ENCODE measurements at regions not wholly inside any gene's neighbourhood (a gene's known extent, or its start where the extent isn't known, plus 50 kb on each side); places are given as distances from the start of the nearest gene placed in this dataset.

GRCh38 chr5:171606414-171607024, 179.1 kb upstream of the SMIM23 start:
- BruUV-seq (replicated peaks), result no TSS peak
- CTCF ChIA-PET, result no interaction called here
- Histone ChIP-seq H3K36me3 (ENCODE audit: insufficient read depth, low read length, poor library complexity, severe bottlenecking) (no peaks in the 10 kb centered on the region), H3K9me3 (ENCODE audit: low read depth, low read length, poor library complexity, severe bottlenecking) (no peaks in the 10 kb centered on the region), H3K4me1 (ENCODE audit: insufficient read depth, low read length, poor library complexity, severe bottlenecking) (no peaks in the 10 kb centered on the region), H3K4me3 (ENCODE audit: low read depth, low read length, poor library complexity, severe bottlenecking) (no peak overlapping the region), H3K27ac (ENCODE audit: low read depth, low read length, poor library complexity, severe bottlenecking) (no peak overlapping the region), H3K27me3 (replicated peaks; ENCODE audit: insufficient read depth, low read depth, low read length, poor library complexity) (no peaks in the 10 kb centered on the region)
- peak; percentile 19 for DNase-seq (ENCODE audit: low spot score)
- TF ChIP-seq, protein P1, sequence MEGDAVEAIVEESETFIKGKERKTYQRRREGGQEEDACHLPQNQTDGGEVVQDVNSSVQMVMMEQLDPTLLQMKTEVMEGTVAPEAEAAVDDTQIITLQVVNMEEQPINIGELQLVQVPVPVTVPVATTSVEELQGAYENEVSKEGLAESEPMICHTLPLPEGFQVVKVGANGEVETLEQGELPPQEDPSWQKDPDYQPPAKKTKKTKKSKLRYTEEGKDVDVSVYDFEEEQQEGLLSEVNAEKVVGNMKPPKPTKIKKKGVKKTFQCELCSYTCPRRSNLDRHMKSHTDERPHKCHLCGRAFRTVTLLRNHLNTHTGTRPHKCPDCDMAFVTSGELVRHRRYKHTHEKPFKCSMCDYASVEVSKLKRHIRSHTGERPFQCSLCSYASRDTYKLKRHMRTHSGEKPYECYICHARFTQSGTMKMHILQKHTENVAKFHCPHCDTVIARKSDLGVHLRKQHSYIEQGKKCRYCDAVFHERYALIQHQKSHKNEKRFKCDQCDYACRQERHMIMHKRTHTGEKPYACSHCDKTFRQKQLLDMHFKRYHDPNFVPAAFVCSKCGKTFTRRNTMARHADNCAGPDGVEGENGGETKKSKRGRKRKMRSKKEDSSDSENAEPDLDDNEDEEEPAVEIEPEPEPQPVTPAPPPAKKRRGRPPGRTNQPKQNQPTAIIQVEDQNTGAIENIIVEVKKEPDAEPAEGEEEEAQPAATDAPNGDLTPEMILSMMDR (conservative IDR thresholded peaks at IDR 0.05; ENCODE audit: low read depth, low read length), result peak; percentile 49
- TF ChIP-seq EZH2 (IDR thresholded peaks at IDR 0.05; ENCODE audit: borderline replicate concordance, low read depth, low read length, poor library complexity, severe bottlenecking), result no peak
- intact Hi-C loops (cut with micrococcal nuclease; ENCODE audit: unreplicated experiment), result no loop called here
- POLR2A ChIA-PET (ENCODE audit: low non-redundant PET), result no interaction called here

- BruUV-seq (replicated peaks), result no TSS peak
These were observed 177.8 kb upstream of the SMIM23 start for GRCh38 chr5:171607863-171608262.

DNA sequence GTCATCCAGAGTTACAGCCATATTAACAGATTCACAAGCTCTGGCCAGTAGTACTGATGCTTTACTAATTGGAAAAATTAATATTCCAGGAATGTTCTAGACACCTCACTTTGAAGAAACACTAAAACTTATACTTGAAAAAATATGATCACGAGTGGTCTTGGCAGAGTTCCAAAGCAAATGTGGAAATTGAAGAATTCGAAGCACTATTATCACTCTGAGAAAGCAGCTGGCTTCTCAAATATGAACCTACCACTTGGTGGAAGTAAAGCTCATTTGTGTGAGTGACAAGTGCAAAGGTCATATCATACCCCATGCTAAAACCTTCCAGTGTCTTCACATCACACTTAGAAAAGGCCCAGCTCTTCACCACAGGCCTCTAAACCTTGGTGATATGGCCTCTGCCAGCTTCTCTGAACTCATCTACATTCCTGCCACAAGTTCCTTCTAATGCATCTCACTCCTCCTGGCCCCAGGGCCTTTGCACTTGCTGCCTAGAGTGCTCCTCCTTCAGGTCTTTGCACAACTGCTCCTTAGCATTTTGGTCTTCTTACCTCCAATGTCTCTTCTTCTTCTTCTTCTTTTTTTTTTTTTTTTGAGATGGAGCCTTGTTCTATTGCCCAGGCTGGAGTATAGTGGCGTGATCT, 175.7 kb upstream of the SMIM23 start:
- Histone ChIP-seq H3K4me3 (ENCODE audit: low read depth, low read length, poor library complexity, severe bottlenecking) (no peak overlapping the region), H3K4me1 (ENCODE audit: insufficient read depth, low read length, poor library complexity, severe bottlenecking) (no peaks in the 10 kb centered on the region), H3K9me3 (ENCODE audit: low read depth, low read length, poor library complexity, severe bottlenecking) (no peaks in the 10 kb centered on the region), H3K27ac (ENCODE audit: low read depth, low read length, poor library complexity, severe bottlenecking) (no peak overlapping the region), H3K36me3 (ENCODE audit: insufficient read depth, low read length, poor library complexity, severe bottlenecking) (no peaks in the 10 kb centered on the region), H3K27me3 (replicated peaks; ENCODE audit: insufficient read depth, low read depth, low read length, poor library complexity) (no peaks in the 10 kb centered on the region)
- TF ChIP-seq, protein P1 (conservative IDR thresholded peaks at IDR 0.05; ENCODE audit: low read depth, low read length), result no peak
- no TSS peak for BruUV-seq (replicated peaks)
- ChIA-PET CTCF (no interaction called here), POLR2A (ENCODE audit: low non-redundant PET) (interaction anchor here (1.1 kb wide), 1 partner anchor 10 kb away, joined by 5 read pairs; no protein-coding TSS in a partner anchor)
- intact Hi-C loops (cut with micrococcal nuclease; ENCODE audit: unreplicated experiment), result no loop called here
- no peak for DNase-seq (ENCODE audit: low spot score)

More at GRCh38 chr5:171607863-171608262, 177.8 kb upstream of the SMIM23 start:
- no peak overlapping the region for H3K4me3 ChIP-seq (ENCODE audit: low read depth, low read length, poor library complexity, severe bottlenecking)
- intact Hi-C loops (cut with micrococcal nuclease; ENCODE audit: unreplicated experiment), result no loop called here
- no peak overlapping the region for H3K27ac ChIP-seq (ENCODE audit: low read depth, low read length, poor library complexity, severe bottlenecking)
- no peaks in the 10 kb centered on the region for H3K9me3 ChIP-seq (ENCODE audit: low read depth, low read length, poor library complexity, severe bottlenecking)
- no peaks in the 10 kb centered on the region for H3K27me3 ChIP-seq (replicated peaks; ENCODE audit: insufficient read depth, low read depth, low read length, poor library complexity)
- POLR2A ChIA-PET (ENCODE audit: low non-redundant PET), result no interaction called here
- H3K36me3 ChIP-seq (ENCODE audit: insufficient read depth, low read length, poor library complexity, severe bottlenecking), result no peaks in the 10 kb centered on the region
- CTCF ChIA-PET, result no interaction called here
- no peak for DNase-seq (ENCODE audit: low spot score)
- no peak for TF ChIP-seq EZH2 (IDR thresholded peaks at IDR 0.05; ENCODE audit: borderline replicate concordance, low read depth, low read length, poor library complexity, severe bottlenecking)
- TF ChIP-seq, protein P1 (conservative IDR thresholded peaks at IDR 0.05; ENCODE audit: low read depth, low read length), result no peak
- H3K4me1 ChIP-seq (ENCODE audit: insufficient read depth, low read length, poor library complexity, severe bottlenecking), result no peaks in the 10 kb centered on the region

Measured in A673 (cell line).